Thyroid gland (tissue), 4 donors: ENCODE measurements at regions not wholly inside any gene's neighbourhood (a gene's known extent, or its start where the extent isn't known, plus 50 kb on each side); places are given as distances from the start of the nearest gene placed in this dataset.

Experiments used
- DNase-seq, 2 donors: peaks; one replicate each; pipeline ENCODE4 v3.0.0-alpha.2; 2019
- H3K27ac ChIP-seq, 3 donors: fragments of 200-600 bp; sonication (generic); 1 replicate in 2 of 3; 2 replicates in 1 of 3; pipeline ENCODE4 v1.5.1; 2016 to 2019; ENCODE audit warnings: mild to moderate bottlenecking in 1 of 3, moderate library complexity in 1 of 3
- H3K27me3 ChIP-seq: fragments of 200-600 bp; sonication (generic); one replicate; pipeline ENCODE4 v1.5.1; 2019
- H3K36me3 ChIP-seq, 2 donors: fragments of 200-600 bp; sonication (generic); one replicate each; pipeline ENCODE4 v1.5.1; 2016 to 2019
- H3K4me1 ChIP-seq, 2 donors: fragments of 200-600 bp; sonication (generic); one replicate each; pipeline ENCODE4 v1.5.1; 2017 to 2019
- H3K4me3 ChIP-seq, 3 donors: fragments of 200-600 bp; sonication (generic); replicated peaks in 1 of 3; 1 replicate in 2 of 3; 2 replicates in 1 of 3; pipeline ENCODE4 v1.5.1; 2016; ENCODE audit warnings: mild to moderate bottlenecking in 1 of 3
- H3K9me3 ChIP-seq: fragments of 200-600 bp; sonication (generic); one replicate; pipeline ENCODE4 v1.5.1; 2017
- POLR2A ChIP-seq, 2 donors: fragments of 450-650 bp; IDR thresholded peaks; one replicate each; pipeline ENCODE4 v1.6.1; 2017; ENCODE audit warnings: antibody characterized with exemption in 2 of 2, mild to moderate bottlenecking in 2 of 2, moderate library complexity in 1 of 2
- WGBS, 2 donors: methylation state at CpG; one replicate each; pipeline ENCODE4 v1.1.5; 2017; 5-methylcytosine and 5-hydroxymethylcytosine counted together
- intact Hi-C: fragments of 100-400 bp; cut with DNase I; formaldehyde crosslinking; loops from one replicate; pipeline ENCODE4 v1.15.1; 2023
- TF ChIP-seq, protein P1 (sequence below), 6 experiments: fragments of 200-600 bp in 3 of 6; fragments of 450-650 bp in 3 of 6; sonication (generic) in 3 of 6; IDR thresholded peaks; one replicate each; pipeline ENCODE4 v1.5.1; 2016 to 2019; ENCODE audit warnings: antibody characterized with exemption in 6 of 6, mild to moderate bottlenecking in 2 of 6, inconsistent platforms in 1 of 6, moderate library complexity in 1 of 6

DNA sequence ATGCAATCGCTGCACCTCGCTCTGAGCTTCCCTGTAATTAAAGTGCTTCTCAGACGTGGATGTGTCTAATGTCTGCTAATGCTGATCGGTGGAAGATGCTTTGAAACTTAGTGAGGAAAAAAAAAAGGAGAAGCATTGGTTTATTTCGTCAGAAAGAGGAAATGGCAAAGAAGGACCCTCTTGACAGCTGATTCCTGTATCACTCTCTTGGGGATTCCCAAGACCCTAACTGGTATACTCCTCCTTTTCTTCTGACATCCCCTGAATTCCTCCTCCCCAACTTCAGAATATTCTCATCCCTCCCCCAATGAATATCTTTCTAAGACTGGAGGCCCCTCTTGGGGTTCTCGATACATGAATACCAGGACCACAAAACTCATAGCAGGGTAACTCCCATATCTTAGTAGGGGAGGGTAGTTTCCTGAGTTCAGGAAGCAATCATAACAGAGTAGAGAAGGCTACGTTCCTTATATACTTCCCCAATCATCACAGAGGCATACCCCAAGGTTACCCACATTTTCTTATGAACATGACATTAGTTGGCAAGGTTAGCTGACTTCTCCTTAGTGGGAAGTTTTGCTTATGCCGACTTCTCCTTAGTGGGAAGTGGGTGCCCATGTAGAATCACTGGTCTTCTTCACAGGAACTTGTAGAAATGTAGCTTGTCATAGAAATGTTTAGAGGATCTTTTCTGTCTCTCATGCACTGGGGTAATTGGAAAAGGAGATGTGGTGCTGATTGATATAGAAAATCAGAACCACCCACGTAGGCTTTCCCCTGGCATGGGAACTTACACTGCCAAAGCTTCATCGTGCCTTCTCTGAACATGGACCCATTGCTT lies 63.8 kb upstream of the ATXN1 start:
- TF ChIP-seq POLR2A (IDR thresholded peaks at IDR 0.05): no peak
- TF ChIP-seq, protein P1, sequence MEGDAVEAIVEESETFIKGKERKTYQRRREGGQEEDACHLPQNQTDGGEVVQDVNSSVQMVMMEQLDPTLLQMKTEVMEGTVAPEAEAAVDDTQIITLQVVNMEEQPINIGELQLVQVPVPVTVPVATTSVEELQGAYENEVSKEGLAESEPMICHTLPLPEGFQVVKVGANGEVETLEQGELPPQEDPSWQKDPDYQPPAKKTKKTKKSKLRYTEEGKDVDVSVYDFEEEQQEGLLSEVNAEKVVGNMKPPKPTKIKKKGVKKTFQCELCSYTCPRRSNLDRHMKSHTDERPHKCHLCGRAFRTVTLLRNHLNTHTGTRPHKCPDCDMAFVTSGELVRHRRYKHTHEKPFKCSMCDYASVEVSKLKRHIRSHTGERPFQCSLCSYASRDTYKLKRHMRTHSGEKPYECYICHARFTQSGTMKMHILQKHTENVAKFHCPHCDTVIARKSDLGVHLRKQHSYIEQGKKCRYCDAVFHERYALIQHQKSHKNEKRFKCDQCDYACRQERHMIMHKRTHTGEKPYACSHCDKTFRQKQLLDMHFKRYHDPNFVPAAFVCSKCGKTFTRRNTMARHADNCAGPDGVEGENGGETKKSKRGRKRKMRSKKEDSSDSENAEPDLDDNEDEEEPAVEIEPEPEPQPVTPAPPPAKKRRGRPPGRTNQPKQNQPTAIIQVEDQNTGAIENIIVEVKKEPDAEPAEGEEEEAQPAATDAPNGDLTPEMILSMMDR (IDR thresholded peaks at IDR 0.05): no peak
- H3K36me3 ChIP-seq: no peaks in the 10 kb centered on the region
- WGBS, 2 donors: 86% methylated on average over 10 of the region's 10 CpGs
- no peaks in the 10 kb centered on the region for H3K4me1 ChIP-seq
- H3K9me3 ChIP-seq: no peaks in the 10 kb centered on the region
- no peak overlapping the region for H3K27ac ChIP-seq
- no peak overlapping the region for H3K4me3 ChIP-seq
- intact Hi-C loops: no loop called here
- H3K27me3 ChIP-seq: no peaks in the 10 kb centered on the region
- DNase-seq: no peak

DNA sequence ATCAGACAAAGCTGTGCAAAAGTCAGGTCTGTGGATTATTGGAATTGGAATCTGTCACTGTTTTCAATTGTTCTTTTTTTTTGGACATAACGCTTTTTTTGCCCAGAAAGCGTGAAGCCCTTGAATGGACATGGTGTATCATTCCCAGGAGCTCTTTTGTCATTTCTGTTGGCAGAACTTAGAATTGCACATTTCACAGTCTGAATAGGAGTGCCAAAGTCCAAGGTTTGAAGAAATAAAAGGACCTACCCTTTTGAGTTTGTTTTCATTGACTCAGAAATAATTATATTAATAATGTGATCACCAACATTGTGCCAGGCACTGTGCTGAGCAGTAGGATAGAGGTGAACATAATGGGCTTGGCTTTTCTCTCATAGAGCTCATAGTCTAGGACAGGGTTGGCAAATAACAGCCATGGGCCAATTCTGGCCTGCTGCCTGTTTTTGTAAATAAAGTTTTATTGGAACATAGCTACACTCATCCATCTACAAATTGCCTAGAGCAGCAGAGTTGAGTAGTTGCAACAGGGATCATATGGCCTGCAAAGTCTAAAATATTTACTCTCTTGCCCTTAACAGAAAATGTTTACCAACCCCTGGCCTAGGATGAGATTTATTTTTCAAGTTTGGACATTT lies 62.6 kb upstream of the ATXN1 start:
- H3K27me3 ChIP-seq: no peaks in the 10 kb centered on the region
- TF ChIP-seq, protein P1 (IDR thresholded peaks at IDR 0.05): no peak
- TF ChIP-seq POLR2A (IDR thresholded peaks at IDR 0.05): no peak
- intact Hi-C loops: no loop called here

DNA sequence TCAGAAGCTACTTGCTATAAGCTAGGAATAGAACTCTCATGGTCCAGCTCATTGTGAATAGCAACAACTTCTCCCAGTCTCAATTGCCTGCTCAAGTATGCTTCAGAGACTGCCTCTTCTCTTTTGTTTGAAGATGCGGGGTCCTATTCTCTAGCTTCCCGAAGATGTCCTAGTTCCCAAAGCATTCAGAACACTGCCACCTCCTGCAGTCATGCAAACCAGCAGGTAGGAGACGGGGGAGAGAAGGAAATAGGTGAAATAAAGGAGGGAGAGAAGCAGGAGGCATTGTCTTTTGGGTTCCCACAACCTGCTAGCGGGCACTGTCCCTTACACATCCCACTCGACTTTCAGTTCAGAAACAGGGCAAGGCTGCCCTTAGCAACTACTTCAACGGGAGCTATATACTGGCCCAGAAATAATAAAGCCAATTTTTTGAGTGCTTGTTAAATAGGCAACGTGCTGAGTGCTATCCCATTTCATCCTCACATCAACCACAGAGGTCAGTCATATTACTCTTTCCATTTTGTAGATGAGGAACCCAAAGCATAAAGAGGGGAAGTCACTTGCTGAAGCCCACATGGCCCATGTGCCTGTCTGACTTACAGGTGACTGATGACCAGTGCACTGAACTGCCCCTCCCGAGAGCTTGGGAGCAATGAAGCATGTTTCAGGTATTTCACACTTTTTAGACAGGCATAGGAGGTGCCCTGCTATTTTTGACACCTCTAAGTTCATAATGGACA lies 61.9 kb upstream of the ATXN1 start:
- WGBS, 2 donors: 50 to 55% methylated on average over 8 of the region's 8 CpGs
- intact Hi-C loops: no loop called here
- TF ChIP-seq, protein P1 (IDR thresholded peaks at IDR 0.05): no peak
- TF ChIP-seq POLR2A (IDR thresholded peaks at IDR 0.05): no peak
- no peak overlapping the region for H3K4me3 ChIP-seq
- H3K9me3 ChIP-seq: no peaks in the 10 kb centered on the region
- no peak for DNase-seq
- H3K27ac ChIP-seq: no peak overlapping the region
- H3K27me3 ChIP-seq: no peaks in the 10 kb centered on the region
- H3K36me3 ChIP-seq: no peaks in the 10 kb centered on the region
- H3K4me1 ChIP-seq: no peaks in the 10 kb centered on the region

More for the DNA sequence above, 62.6 kb upstream of the ATXN1 start:
- Histone ChIP-seq H3K36me3 (no peaks in the 10 kb centered on the region), H3K27ac (no peak overlapping the region), H3K9me3 (no peaks in the 10 kb centered on the region), H3K4me1 (no peaks in the 10 kb centered on the region), H3K4me3 (no peak overlapping the region)
- 73 to 80% methylated on average over 2 of the region's 2 CpGs for WGBS, 2 donors
- DNase-seq: no peak

DNA sequence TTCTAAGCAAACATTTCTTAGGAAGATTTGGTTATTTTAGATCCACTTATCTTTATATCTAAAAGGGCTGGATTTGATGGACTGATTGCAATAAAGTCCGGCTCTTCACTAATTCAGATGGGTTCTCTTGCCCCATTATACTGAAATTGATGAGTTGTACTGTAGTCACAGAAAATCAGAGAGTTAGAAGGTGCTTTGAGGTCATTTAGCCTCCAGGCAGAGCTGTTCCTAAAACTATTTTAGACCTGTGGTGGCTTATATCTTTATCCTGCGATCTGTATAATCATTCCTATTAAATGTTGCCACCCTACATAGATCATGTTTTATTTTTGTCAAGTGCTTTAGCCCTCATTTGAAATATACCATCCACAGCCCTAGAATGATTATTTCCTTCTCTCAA lies 61.3 kb upstream of the ATXN1 start:
- Histone ChIP-seq H3K9me3 (no peaks in the 10 kb centered on the region), H3K4me3 (no peak overlapping the region), H3K4me1 (no peaks in the 10 kb centered on the region), H3K36me3 (no peaks in the 10 kb centered on the region), H3K27me3 (no peaks in the 10 kb centered on the region), H3K27ac (no peak overlapping the region)
- TF ChIP-seq, protein P1 (IDR thresholded peaks at IDR 0.05): no peak
- no peak for TF ChIP-seq POLR2A (IDR thresholded peaks at IDR 0.05)
- DNase-seq: no peak
- intact Hi-C loops: no loop called here
- 89 to 96% methylated on average over 2 of the region's 2 CpGs for WGBS, 2 donors
